GM10266 (cell line): ENCODE measurements at regions not wholly inside any gene's neighbourhood (a gene's known extent, or its start where the extent isn't known, plus 50 kb on each side); places are given as distances from the start of the nearest gene placed in this dataset.

Source experiments
- DNase-seq: peaks from one replicate; pipeline ENCODE4 v3.0.0; 2012; ENCODE audit errors: extremely low spot score
- TF ChIP-seq, protein P1 (sequence below): IDR thresholded peaks from 2 replicates; pipeline ENCODE4 v1.5.1; 2012; ENCODE audit warnings: mild to moderate bottlenecking, low read depth; ENCODE audit not compliant: control insufficient read depth, insufficient read depth; ENCODE audit errors: missing control alignments

DNA sequence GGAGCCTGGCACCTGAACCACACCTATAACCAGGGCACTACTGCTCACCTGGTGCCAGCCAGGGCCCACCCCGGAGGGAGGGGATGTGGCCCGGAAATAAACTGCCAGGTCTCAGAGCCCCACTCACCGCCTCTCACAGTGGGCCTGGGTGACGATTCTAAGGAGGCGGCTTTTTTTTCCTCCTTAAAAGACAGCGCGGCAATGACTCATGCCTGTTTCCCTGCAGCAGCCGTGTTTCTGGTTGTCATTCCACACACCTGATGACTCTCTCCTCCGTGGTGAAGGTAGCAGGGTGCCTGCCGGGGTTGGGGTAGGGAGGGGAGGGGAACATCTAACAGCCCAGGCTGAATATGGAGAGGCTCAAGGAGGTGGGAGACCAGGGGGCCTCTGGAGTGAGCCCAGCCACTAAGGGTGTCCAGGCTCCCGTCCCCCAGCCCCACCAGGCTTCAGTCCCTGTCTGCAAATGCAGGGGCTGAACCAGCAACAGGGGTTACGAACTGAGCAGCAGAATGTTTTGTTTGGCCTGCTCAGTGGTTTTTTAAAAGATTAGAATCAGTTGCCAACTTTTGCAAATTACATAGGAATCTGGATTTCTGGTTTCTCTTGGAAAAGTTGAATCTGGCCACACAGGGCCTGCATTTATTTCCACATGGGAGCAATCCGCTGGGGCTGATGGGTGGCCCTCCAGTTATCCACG is 127.3 kb upstream of the LINGO1 start:
- no peak for DNase-seq
- TF ChIP-seq, protein P1, sequence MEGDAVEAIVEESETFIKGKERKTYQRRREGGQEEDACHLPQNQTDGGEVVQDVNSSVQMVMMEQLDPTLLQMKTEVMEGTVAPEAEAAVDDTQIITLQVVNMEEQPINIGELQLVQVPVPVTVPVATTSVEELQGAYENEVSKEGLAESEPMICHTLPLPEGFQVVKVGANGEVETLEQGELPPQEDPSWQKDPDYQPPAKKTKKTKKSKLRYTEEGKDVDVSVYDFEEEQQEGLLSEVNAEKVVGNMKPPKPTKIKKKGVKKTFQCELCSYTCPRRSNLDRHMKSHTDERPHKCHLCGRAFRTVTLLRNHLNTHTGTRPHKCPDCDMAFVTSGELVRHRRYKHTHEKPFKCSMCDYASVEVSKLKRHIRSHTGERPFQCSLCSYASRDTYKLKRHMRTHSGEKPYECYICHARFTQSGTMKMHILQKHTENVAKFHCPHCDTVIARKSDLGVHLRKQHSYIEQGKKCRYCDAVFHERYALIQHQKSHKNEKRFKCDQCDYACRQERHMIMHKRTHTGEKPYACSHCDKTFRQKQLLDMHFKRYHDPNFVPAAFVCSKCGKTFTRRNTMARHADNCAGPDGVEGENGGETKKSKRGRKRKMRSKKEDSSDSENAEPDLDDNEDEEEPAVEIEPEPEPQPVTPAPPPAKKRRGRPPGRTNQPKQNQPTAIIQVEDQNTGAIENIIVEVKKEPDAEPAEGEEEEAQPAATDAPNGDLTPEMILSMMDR, result no peak

DNA sequence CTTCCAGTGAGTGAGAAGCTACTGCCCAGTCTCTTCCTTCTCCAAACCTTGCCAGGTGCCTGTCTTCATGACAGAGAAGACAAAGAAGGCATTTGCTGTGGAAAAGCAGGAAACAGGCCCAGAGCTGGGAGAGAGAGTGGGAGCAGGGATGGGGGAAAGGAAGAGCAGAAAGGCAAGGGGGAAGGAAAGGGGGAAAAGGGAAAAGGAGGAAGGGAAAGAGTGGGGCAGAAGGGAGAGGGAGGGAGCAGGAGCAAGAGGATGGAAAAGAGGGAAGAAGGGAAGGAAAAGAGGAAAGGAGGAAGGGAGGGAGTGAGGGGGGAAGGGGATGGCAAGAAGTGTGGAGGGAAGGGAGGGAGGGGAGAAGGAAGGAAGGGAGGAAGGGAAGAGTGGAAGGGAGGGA is 121.2 kb upstream of the LINGO1 start:
- DNase-seq, result no peak
- TF ChIP-seq, protein P1, result no peak

DNA sequence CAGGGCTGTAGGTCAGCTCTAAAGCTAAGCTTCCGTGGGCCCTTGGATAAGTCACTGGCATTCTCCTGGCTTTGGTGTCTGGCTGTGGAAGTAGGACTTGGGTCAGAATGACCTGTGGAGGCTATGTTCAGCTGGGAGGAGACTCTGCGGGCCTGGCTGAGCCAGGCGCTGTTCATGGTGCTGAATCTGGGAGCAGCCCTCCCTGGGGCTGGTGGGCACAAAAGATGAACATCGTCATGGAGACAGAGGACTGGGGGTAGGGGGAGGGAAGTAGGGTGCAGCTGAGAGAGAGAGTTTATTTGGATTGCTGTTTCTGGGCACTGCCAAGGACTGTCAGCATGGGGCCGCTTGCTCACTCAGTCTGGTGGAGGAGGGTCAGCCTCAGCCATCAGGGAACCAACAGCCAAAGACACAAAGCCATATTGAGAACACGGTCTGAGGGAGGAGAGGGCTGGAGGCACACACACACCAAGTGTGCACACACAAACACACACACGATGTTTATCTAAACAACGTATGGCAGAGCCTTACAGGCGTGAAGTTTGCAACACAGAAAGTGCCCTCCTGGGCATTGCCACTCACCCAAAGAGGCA is 120.7 kb upstream of the LINGO1 start:
- no peak for DNase-seq
- TF ChIP-seq, protein P1, result no peak

DNA sequence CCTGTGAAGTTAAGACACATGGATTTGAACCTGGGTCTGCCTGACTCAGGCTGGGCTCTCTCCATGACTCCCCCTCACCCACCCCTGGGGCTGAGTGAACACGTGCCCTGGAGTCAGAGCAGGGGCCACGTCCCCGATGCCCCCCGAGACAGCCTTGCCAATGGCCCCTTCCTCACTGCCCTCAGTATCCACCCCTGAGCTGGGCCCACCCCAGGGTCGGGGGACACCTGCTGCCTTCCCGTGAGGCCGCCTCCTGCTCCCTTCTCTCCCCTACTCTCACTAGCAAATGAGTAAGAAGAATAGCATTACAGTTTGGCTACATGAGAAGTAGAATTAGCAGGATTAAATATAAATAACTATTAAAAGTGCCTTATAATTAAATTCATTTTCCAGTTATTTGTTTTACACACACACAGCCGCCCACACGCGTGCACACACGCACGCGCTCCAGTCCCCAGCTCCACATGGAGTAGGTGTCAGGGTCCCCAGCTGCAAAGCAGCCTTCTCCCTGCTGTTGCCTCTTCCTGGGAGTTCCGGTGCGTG is 117.4 kb upstream of the LINGO1 start:
- TF ChIP-seq, protein P1, result no peak
- DNase-seq, result no peak

DNA sequence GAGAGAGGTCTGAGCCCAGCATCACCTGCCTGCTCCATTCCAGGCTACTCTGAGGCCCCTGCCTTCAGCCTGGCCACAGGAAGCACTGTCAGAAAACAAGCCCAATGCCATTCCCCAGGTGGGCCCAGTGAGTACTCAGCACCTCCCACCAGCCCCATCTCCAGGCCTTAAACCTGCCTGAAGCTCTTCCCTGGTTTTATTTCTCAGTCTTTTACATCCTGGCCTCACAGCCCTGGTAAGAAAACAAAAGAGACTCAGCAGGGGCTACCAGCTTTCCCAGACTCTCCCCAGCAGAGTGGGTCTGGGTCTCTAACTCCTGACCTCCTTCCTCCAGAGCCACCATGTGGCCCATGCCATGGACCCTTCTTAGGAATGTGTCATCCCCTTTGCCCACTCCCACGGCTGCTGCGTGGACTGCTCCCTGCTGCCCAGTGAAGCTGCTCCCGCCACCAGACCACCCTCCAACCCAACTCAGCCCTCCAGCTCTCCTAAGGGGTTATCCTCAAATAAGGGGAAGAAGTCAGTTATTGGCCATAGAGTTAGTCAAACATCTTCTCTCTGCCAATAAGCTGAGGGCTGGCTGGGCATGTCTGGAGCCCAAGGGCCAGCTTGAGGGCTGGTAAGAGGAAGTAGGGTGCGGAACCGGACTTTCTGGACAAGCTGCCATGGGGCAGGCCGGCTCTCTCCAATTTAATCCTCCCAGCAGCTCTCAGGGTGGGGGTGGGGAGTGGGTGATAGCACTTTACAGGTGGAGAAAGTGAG is 116.7 kb upstream of the LINGO1 start:
- TF ChIP-seq, protein P1, result no peak
- no peak for DNase-seq

DNA sequence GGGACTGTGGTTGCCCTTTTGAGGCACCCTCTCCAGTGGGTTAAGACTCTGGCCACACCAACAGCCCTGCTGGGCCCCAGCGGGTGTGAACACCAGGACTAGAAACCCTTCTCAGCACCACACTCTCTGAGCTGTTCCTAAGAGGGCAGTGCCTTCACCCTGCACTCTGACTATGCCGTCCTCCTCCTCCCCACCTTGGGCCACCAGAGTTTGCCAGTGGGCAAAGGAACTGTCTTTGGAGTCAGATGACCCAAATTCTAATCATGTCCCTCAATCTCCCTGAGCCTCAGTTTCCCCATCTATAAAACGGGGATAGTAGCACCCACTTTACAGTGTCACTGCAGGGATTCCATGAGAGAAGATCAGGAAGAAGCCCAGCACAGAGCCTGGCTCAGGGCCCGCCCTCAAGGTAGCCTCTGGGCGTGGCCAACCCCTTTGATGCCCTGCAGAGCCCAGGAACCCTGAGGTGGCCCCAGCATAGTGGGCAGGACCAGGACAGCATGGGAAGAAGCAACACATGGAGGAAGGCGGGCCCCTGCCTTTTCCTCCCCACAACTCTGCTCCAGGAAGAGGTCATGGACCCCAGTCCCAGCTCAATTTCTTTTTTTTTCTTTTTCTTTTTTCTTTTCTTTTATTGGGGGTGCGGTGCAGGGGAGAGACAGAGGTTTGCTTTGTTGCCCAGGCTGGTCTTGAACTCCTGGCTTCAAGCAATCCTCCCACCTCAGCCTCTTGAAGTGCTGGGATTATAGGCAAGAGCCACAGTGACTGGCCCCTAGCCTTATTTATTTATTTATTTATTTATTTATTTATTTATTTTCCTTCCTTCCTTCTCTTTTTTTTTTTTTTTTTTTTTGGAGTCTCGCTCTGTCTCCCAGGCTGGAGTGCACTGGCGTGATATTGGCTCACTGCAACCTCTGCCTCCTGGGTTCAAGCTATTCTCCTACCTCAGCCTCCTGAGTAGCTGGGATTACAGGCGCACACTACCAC is 115.7 kb upstream of the LINGO1 start:
- DNase-seq, result no peak
- TF ChIP-seq, protein P1, result no peak
